ENCODE measurements at regions not wholly inside any gene's neighbourhood (a gene's known extent, or its start where the extent isn't known, plus 50 kb on each side); places are given as distances from the start of the nearest gene placed in this dataset.

GRCh38 chr4:110860125-110860524 is 237.2 kb upstream of the PITX2 start:
- no peaks in the 10 kb centered on the region for H3K9me3 ChIP-seq (ENCODE audit: low read length)
- no peak overlapping the region for H2AFZ ChIP-seq (ENCODE audit: low read depth, low read length)
- H3K4me3 ChIP-seq (ENCODE audit: low read length): no peak overlapping the region
- H3K36me3 ChIP-seq (ENCODE audit: insufficient read depth, low read length): no peaks in the 10 kb centered on the region
- H3F3A ChIP-seq (ENCODE audit: insufficient read depth, low read length, poor library complexity, severe bottlenecking): no peaks in the 10 kb centered on the region
- H3K4me2 ChIP-seq (ENCODE audit: low read length): no peak overlapping the region
- H3K27me3 ChIP-seq (ENCODE audit: insufficient read depth, low read depth, low read length): no peaks in the 10 kb centered on the region
- H3K9ac ChIP-seq (ENCODE audit: low read length): no peak overlapping the region
- H3K9me2 ChIP-seq (ENCODE audit: insufficient read depth, low read length): no peaks in the 10 kb centered on the region
- no peak overlapping the region for H3K27ac ChIP-seq (ENCODE audit: low read length)
- no peaks in the 10 kb centered on the region for H4K20me1 ChIP-seq (ENCODE audit: insufficient read depth)
- no peaks in the 10 kb centered on the region for H3K79me2 ChIP-seq (replicated peaks; ENCODE audit: insufficient read depth, low read length)
- TF ChIP-seq MXI1 (conservative IDR thresholded peaks at IDR 0.05; ENCODE audit: poor library complexity, severe bottlenecking): no peak
- no peak for TF ChIP-seq POLR2AphosphoS5 (IDR thresholded peaks at IDR 0.05)
- TF ChIP-seq RAD21 (conservative IDR thresholded peaks at IDR 0.05): no peak
- TF ChIP-seq, protein P1, sequence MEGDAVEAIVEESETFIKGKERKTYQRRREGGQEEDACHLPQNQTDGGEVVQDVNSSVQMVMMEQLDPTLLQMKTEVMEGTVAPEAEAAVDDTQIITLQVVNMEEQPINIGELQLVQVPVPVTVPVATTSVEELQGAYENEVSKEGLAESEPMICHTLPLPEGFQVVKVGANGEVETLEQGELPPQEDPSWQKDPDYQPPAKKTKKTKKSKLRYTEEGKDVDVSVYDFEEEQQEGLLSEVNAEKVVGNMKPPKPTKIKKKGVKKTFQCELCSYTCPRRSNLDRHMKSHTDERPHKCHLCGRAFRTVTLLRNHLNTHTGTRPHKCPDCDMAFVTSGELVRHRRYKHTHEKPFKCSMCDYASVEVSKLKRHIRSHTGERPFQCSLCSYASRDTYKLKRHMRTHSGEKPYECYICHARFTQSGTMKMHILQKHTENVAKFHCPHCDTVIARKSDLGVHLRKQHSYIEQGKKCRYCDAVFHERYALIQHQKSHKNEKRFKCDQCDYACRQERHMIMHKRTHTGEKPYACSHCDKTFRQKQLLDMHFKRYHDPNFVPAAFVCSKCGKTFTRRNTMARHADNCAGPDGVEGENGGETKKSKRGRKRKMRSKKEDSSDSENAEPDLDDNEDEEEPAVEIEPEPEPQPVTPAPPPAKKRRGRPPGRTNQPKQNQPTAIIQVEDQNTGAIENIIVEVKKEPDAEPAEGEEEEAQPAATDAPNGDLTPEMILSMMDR (IDR thresholded peaks at IDR 0.05; ENCODE audit: poor library complexity, severe bottlenecking): no peak
- no peak for TF ChIP-seq EP300 (conservative IDR thresholded peaks at IDR 0.05; ENCODE audit: poor library complexity, severe bottlenecking)
- no peak for TF ChIP-seq SMC3 (conservative IDR thresholded peaks at IDR 0.05; ENCODE audit: poor library complexity)
- no peak for TF ChIP-seq TAF1 (IDR thresholded peaks at IDR 0.05; ENCODE audit: low read depth)
- no peak for TF ChIP-seq REST (IDR thresholded peaks at IDR 0.05; ENCODE audit: borderline replicate concordance)
- TF ChIP-seq EZH2 (IDR thresholded peaks at IDR 0.05; ENCODE audit: borderline replicate concordance, insufficient read depth, low read length, poor library complexity, severe bottlenecking): no peak

DNA sequence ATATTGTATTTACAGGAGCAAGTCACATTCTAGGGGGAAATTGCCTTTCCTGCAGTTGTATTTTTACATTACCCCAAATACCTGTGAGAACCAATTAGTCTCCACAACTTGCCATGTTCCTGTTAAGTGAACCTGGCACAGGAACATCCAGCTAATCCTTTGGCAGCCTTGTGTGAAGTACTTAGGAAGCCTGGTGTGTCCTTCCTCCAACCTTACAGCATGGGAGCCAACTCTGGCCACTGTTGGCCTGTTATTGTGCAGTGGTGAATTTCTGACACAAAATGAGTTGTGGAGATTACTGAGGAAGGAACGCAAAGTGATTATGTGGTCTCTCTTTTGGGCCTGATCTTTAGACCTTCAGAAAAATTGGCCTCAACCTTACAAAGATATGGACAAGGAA is 238.0 kb upstream of the PITX2 start:
- H3K36me3 ChIP-seq (ENCODE audit: insufficient read depth, low read length): no peaks in the 10 kb centered on the region
- H3K27ac ChIP-seq (ENCODE audit: low read length): no peak overlapping the region

More for the DNA sequence above, 238.0 kb upstream of the PITX2 start:
- H3K4me3 ChIP-seq (ENCODE audit: low read length): no peak overlapping the region
- H2AFZ ChIP-seq (ENCODE audit: low read depth, low read length): no peak overlapping the region
- H4K20me1 ChIP-seq (ENCODE audit: insufficient read depth): no peaks in the 10 kb centered on the region
- no peaks in the 10 kb centered on the region for H3K79me2 ChIP-seq (replicated peaks; ENCODE audit: insufficient read depth, low read length)
- H3K9ac ChIP-seq (ENCODE audit: low read length): no peak overlapping the region
- H3F3A ChIP-seq (ENCODE audit: insufficient read depth, low read length, poor library complexity, severe bottlenecking): no peaks in the 10 kb centered on the region
- H3K9me2 ChIP-seq (ENCODE audit: insufficient read depth, low read length): no peaks in the 10 kb centered on the region
- H3K27me3 ChIP-seq (ENCODE audit: insufficient read depth, low read depth, low read length): no peaks in the 10 kb centered on the region
- no peak overlapping the region for H3K4me2 ChIP-seq (ENCODE audit: low read length)
- H3K9me3 ChIP-seq (ENCODE audit: low read length): no peaks in the 10 kb centered on the region
- no peak for TF ChIP-seq REST (IDR thresholded peaks at IDR 0.05; ENCODE audit: borderline replicate concordance)
- TF ChIP-seq RAD21 (conservative IDR thresholded peaks at IDR 0.05): no peak
- no peak for TF ChIP-seq POLR2AphosphoS5 (IDR thresholded peaks at IDR 0.05)
- TF ChIP-seq, protein P1 (IDR thresholded peaks at IDR 0.05; ENCODE audit: poor library complexity, severe bottlenecking): no peak
- TF ChIP-seq EZH2 (IDR thresholded peaks at IDR 0.05; ENCODE audit: borderline replicate concordance, insufficient read depth, low read length, poor library complexity, severe bottlenecking): no peak
- no peak for TF ChIP-seq MXI1 (conservative IDR thresholded peaks at IDR 0.05; ENCODE audit: poor library complexity, severe bottlenecking)
- TF ChIP-seq EP300 (conservative IDR thresholded peaks at IDR 0.05; ENCODE audit: poor library complexity, severe bottlenecking): no peak
- no peak for TF ChIP-seq SMC3 (conservative IDR thresholded peaks at IDR 0.05; ENCODE audit: poor library complexity)
- TF ChIP-seq TAF1 (IDR thresholded peaks at IDR 0.05; ENCODE audit: low read depth): no peak
